HT-29 (cell line): ENCODE measurements at regions not wholly inside any gene's neighbourhood (a gene's known extent, or its start where the extent isn't known, plus 50 kb on each side); places are given as distances from the start of the nearest gene placed in this dataset.
A peak's percentile ranks its signal among the peaks of the same experiment; 100 is the strongest.

Experiments
- DNase-seq: peaks from one replicate; pipeline ENCODE4 v3.0.0-alpha.2; 2015; ENCODE audit warnings: low spot score

DNA sequence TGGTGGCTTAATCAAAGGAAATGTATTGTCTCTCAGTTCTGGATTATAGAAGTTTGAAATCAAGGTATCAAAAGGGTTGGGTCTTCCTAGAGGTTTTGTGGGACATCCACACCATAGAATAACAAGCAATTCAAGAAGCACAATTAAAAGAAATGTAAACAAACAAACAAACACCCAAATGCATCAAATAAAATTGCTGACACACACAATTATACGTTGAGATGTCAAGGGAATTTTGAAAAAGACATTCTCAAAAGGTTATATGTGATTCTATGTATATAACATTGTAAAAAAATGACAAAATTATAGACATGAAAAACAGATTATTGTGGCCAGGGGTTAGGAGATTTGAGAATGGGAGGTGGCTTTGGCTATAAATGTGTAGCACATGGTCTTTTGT lies 250.7 kb upstream of the AGA start:
- no peak for DNase-seq

DNA sequence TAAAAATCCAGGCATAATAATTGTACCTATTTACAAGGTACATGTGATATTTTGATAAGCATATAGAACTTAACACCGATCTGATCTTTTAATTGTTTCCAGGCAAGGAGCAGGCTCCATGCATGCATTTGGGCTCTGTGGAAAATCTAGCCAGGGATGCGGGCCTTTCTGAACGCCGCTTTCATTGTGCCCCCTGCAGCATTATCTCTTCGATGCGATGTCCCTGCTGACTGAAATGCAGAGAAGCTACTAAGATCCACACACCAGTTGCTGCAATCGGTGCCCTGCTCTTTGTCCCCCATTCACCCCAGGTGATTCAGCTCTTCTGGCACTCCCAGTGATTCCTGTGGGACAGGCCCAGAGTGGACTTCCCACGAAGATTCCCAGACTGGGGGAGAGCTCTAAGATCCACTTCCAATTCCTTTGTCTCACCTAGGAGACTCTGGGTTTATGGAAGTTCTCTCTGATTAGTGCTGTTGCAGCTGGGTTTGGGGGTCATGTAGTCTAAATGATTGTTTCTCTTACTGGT lies 254.3 kb upstream of the AGA start:
- DNase-seq: no peak

DNA sequence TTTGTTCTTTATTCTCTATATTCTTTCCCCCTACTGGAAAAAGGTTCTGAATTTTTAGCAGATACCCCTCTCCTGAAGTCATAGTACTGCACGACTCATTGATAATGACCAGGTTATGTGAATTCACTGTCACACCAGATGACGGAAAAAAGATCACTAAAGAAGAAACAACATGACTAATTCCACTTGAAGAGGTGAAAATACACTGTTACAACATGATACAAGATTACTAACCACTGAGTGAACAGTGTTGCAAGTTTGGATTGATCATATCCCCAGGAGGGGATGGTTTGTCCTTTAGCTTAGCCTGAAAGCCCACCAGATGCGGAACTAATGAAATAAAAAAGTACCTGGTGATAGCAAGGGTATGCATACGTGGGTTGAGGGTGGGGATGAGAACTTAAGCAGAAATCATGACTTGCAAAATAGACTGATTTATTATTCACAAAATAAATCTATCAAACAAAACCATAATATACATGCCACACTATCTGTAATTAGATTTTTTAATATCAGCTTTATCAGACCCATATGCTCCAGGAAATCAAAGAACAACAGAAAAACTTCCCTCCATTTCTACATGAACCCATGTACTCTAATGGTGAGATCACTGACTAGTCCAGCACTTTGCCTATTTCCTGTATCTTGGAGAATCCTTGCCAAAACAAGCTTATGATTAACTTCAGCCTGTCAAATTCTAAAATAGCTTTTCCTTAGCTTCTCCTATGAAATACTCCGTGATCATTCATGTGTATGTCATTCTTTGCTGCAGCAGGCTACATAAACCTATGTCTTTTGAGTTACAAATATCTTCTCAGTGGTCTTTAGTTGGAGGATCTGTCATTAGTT lies 257.4 kb upstream of the AGA start:
- DNase-seq: no peak

DNA sequence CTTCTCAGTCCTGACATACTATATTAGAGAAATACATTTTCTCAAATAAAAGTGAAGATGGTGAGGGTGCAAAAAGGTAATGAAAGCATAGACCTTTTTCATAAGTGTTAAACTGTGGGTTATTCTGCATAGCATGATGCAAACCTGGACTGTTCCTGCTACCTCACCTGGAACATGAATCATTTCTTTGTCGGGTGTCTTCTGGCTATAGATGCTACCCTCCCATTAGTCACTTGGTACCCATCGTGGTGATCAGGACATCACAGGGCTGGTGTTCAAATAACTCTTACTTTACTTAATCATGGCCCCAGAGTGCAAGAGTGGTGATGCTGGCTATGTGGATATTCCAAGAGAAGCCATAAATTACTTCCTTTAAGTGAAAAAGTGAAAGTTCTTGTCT lies 264.7 kb upstream of the AGA start:
- no peak for DNase-seq

DNA sequence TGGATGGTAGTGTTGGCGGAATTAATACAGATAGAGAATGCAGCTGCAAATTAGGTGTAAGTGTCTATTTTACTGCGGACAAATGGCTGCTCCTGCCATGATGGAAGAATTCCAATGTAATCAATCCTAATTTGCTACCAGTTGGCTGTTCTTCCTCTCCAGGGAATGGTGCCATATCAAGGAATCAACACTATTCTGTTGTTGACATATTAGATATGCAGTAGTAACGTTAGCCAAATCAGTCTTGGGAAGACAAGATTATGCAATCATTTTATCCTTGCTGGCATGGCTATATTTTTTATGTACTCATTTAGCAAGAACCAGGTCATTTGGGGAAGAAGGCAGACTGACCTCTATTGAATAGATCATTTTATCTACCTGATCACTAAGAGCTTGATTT lies 271.2 kb upstream of the AGA start:
- no peak for DNase-seq

DNA sequence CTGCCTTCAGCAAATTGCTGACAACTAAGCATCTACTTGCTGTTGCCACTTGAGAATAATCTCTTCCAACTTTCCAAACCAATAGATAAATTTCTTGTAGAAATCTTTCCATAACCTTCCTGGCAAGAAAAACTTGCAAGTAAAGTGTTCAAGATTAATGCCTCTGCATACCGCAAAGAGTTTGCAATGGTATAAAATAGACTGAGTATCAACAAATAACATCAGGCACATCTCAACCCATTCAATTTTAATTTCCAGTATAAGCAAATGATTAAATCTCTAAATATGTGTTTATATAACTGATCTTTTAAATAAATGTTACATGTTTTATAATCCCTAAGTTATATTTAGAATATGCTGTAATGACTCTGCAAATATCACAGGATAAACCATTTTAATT lies 275.2 kb upstream of the AGA start:
- no peak for DNase-seq

DNA sequence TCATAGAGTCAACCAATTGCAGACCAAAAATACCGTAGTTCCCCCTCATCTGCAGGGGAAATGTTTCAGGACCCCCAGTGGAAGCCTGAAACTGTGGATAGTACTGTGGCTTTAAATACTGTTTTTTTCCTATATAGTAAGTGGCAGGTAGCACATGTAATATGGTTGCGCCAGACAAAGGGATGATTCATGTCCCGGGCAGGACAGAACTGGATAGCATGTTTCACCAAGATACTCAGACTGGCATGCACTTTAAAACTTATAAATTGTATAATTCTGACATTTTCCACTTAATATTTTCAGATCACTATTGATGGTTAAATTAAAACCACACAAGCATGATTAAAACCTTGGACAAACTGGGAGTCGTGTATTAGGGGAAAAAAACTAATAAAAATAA lies 276.3 kb upstream of the AGA start:
- DNase-seq: no peak

DNA sequence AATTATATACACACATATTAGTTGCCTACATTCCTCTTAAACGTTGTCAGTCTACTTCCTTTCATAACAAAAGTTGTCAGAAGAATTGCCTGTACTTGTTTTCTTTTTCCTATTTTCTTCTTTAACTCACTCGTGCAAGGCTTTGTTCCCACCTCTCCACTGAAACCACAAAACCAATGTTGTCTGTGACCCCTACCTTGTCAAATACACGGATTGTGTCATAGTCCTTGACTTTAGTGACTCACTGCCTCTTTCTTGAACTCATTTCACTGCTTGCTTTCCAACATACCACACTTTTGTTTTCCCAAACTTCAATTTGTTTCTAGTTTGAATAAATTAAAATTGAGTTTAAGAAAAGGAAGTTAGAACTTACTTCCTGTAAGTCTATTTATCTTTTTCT lies 283.9 kb upstream of the AGA start:
- DNase-seq: no peak

DNA sequence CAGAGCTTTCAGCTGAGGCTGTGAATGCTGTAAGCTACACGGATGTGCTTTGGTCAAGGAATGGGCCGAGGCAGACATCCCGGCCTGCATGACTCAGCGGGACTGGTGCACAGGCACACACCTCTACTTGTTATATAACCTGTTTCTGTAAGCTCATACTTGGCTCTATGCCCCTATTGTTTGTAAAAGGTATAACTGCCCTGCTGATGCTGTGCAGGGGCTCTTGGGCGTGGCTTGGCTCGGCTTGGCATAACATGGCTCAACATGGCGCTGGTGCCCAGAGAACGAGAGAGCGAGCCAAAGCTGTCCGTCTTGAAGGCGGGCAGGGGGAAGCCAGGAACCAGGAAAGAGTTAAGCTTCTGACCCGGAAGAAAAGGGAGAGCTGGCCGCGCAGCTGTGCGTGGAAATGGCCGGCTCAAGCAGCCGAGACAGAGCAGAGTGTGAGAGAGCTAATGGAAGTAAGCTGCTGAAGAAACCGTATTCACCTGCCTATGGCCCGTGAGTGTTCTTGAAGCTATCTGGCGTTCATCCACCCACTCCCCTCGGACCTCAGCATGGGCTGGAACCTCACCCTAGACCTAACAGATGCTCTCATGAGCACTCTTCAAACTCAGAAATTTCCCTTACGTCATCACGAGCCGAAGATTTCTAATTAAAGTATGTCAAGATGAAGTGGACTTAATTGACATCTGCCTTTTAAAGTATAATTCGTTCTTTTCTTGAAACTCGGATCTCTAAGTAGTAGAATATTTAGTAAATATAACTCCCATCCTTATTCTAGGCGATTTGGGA lies 286.3 kb upstream of the AGA start:
- DNase-seq: peak; percentile 57

DNA sequence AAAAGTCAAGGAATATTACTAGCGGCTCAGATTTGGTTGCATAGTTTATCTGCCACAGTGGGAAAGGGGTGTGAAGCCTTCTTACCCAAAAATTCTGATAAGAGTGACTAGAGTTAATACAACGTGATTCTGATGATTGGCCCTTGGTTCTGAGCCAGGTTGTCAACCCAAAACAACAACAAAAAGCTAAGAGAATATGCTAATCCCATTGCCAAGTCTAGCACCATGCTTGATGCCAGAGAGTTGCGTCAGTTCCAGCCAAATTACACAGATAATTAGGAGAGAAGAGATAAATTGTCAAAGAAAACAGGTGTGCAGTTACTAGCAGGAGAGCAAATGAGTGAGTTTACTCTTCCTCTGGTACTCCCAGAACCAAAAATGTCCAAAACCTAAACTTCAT lies 287.4 kb upstream of the AGA start:
- DNase-seq: no peak

DNA sequence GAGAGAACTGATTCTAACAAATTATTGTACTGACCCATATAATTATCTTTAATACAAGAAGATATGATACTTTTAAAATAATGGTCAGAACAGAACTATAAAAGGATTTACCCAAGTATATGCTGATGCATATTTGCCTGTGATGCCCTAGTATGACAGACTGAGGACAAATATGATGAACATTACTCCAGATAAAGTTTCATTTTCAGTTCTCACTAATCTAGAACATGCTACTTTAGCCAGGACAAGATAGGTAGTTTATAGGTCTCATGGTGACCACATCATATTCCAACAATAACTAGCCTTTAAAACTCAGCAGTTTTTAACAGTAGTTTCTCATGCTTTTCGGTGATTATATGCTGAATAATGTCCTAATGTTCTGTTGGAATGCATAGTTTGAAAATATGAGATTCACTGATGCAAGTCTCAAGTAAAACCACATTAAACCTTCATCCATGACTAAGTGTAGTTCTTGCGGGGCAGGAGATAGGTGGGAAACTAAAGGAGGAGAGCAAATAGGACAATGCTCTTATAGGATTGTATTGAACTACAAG lies 295.2 kb upstream of the AGA start:
- DNase-seq: no peak

DNA sequence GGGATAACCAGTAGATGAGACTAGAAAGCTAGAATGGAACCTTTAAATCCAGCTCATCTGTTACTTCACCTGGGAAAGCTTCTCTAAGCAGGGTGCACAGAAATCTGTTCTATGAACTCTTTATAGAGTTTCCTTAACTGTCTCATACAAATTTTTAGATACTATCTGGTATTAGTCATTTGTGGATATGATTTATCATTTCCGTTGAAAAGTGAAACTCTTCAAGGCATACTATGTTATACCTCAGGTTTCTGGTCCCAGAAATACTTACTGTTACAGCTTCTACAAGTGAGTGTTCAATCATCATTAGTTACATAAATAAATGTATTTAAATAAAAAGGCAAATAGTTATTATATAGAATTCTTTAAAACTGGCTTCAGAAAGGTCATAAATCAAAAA lies 298.3 kb upstream of the AGA start:
- peak; percentile 10 for DNase-seq

DNA sequence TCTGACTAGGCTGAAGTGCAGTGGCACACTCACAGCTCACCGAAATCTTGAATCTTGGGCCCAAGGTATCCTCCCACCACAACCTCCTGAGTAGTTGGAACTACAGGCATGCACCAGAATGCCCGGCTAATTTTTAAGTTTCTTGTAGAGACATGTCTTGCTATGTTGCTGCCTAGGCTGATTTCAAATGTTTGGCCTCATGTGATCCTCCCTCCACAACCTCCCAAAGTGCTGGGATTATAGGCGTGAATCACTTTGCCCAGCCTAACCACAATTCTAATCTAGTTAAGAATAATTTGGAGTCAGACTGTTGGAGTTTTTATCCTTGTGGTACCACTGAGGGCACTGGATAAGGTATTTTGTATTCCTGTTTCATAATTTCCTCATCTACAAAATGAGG lies 317.5 kb upstream of the AGA start:
- no peak for DNase-seq

DNA sequence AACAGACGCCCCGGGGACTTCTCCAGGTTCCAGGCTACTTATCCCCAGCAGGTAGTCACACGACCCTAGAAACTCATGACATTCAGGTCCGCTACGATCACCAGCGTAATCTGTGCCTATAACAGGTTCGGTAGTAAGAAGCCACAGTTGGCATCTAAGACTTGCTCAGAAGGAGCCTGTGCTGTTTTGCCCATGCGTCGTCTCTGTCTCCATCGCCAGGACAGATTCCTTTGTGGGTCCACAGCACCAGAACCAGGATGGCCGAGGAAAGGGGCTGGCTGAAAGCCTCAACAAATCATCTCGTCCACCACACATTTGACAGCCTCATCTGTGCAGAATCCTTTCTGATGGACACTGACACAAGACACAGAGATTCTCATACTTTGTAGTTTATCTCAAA lies 319.5 kb upstream of the AGA start:
- DNase-seq: no peak

DNA sequence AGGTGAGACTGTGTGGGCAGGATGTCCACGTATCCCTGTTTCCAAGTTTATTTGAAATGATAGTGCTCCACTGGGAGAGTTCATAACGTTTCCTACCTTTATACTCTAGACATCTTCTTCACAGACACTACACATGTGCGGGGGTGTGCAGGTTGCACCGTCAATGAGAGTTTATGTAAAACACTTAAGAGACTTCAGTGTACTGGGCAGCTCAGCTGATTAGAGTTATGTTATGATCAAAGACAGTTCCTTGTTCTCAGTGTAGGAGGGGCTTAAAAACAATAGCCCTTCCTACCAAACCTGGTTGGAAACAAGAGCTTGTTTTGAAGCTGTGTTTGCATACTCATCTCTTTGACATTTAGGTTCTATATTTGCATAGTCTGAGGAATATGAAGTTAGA lies 326.9 kb upstream of the AGA start:
- no peak for DNase-seq

DNA sequence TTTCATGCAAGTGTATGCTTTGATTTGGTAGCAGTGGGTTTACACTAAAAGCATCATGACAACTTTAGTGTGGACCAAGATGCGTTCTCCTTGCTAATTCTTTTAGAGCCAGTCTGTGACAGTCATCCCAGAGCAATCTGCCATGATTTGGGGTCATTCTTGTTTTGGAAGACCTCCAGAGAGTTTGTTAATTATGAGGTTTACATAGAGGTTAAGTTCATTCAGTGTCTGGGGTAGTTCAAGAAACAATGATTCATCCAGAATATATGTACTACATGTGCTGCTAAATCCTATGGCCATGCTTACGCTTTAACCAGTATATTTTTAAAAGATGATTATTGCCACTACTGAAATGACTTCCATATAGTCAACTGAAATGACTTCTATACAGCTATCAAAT lies 328.5 kb upstream of the AGA start:
- DNase-seq: no peak

DNA sequence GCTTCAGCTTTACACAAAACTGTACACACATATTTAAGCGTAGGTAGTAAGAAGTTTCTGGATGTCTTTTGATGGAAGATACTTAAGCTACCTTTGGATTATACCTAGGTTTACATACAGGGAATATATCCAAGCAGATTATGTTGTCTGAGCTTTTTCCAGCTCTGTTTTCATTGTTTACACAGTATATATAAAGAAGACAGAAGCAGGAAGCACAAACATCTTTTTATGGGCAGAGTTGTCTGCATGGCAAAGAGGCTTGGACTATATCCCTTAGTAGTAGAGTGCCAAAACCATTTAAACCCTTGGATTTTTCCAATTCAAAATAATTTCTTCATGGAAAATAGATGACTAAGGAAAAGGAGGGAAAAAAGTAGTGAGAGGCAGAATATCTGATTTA lies 329.4 kb upstream of the AGA start:
- DNase-seq: no peak

DNA sequence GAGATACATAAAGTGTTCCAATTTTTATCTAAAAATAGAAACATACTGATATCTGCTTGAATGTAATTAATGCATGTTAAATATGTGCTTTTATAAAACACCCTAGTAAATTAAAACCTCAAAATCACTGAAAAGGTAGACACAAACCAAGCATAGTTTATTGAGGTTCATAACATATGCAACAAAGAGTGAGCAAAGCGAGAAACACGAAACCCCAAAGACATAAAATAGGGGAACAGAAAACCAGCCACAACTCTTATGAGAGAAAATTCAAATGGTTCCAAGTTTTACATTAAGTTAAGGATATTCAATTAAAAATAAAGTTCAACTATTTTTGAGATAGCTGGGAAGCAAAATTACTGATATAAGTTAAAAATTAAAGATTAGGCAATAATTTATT lies 336.4 kb upstream of the AGA start:
- no peak for DNase-seq

DNA sequence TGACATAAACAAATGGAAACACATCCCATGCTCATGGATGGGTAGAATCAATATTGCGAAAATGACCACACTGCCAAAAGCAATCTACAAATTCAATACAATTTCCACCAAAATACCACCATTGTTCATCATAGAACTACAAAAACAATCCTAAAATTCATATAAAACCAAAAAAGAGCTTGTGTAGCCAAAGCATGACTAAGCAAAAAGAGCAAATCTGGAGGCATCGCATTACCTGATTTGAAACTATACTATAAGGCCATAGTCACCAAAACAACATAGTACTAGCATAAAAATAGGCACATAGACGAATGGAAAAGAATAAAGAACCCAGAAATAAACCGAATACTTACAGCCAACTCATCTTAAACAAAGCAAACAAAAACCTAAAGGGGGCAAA lies 342.8 kb upstream of the AGA start:
- no peak for DNase-seq

DNA sequence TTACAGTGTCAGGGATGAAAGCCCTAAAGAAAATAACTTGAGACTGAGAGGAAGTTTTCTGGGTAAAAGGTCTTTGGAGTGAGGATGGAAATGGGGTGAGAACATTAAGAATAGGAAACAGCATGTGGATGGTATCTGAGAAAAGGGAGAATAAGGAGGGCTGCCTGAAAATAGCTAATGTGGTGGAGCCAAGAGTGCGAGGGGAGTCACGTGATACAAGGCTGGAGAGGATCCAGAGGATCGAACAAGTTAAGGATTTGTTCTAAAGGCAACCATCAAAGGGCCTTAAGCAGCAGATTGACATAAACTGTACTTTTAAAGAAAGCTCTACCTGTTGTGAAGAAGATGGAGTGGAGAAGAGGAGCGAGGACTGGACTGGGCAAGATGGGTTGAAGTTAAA lies 347.4 kb upstream of the AGA start:
- DNase-seq: no peak

DNA sequence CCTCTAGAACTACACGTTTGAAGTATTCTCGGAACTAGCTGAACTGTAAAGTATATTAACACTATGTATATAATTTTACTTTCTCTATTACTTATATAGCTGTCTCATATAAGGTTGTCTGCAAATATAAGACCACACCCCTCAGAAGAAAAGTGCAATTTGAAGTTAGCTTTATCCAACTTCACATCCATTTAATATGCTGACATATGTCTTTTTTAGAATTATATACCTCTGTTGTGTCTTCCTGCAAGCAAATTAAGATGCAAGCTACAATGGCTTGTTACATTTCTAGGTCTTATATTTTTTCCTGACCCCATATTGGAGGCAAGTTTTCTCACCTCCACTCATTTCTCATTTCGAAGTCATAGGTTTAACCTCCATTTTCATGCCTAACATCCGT lies 349.0 kb upstream of the AGA start:
- no peak for DNase-seq

DNA sequence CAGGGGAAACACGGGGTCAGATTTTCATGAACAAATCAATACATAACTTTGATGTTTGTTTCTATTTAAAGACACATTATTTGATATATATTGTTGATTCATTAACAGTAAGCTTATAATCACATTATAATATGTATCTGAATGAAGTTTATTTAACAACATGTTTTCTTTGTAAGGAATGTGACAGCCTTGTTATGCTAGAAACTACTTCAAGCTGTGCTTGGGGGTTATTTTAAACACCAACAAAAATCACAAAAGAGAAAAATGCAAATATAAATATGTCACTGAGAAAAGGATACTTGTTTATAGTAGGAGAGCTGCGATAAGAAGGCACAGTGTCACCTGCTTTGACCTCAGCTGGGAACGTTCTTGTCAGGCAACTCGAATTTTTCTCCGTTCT lies 354.6 kb upstream of the AGA start:
- no peak for DNase-seq

DNA sequence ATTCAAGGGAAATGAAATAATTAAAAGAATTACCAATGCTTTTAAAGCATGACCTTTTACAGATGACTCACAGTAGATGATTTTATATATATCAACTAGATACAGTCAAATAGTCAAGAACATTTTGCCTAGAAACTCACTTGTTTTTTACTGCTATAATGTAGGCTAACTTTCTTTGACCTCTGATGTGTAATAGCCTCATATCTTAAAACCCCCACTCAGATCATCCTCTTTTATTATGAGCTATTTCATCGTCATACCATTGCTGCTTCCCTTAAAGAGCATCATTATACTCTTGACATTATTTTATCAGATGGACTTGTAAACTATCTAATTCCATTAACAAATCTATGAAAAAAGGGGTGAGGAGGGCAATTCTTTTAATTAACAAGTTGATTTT lies 355.9 kb upstream of the AGA start:
- DNase-seq: no peak
